COR-L47 (cell line): ENCODE measurements at regions not wholly inside any gene's neighbourhood (a gene's known extent, or its start where the extent isn't known, plus 50 kb on each side); places are given as distances from the start of the nearest gene placed in this dataset.

ENCODE experiments used
- DNase-seq: peaks from one replicate; lab custom pipeline; 2025; lab: John Stamatoyannopoulos, UW

DNA sequence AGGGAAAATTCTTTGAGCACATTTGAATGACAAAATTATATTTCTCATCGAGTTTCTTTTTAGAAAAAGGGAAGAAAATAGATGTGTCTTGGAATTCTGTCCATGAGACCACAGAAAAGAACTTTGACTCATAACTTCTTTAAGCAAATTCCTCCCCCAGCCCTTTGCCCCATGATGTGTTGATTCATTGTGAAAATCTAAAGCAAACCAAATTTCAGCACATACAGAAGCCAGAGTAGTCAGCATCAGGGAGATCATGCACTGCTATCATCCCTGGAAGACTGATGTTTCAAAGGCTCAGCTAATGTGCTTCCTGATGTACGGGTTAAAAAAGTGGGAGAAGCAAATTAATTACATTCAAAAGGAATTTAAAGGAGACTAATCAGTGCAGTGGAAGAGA, 159.7 kb downstream of the FAT3 start:
- DNase-seq, result no peak

- no peak for DNase-seq
Measured at GRCh38 chr11:92384802-92385201, 160.2 kb downstream of the FAT3 start.

DNA sequence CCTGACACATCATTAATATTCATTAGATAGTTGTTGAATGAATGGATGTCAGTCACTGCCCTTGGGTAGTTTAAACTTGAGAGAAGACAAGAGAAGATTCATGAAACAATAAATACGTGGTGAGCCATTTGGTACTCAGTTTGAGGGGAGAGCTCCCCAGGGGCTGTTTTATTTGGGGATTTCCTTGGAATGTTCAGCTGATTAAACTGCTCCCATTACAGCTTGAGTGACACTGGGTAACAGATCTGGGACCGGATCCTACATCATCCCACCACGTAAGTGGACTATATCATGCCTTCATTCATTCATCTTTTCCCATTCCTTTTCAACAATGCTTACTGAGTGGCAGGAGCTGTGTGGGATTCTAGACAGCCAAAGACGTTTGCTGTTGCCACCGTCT, 162.0 kb downstream of the FAT3 start:
- DNase-seq, result no peak

GRCh38 chr11:92387859-92388258, 163.2 kb downstream of the FAT3 start:
- no peak for DNase-seq

DNA sequence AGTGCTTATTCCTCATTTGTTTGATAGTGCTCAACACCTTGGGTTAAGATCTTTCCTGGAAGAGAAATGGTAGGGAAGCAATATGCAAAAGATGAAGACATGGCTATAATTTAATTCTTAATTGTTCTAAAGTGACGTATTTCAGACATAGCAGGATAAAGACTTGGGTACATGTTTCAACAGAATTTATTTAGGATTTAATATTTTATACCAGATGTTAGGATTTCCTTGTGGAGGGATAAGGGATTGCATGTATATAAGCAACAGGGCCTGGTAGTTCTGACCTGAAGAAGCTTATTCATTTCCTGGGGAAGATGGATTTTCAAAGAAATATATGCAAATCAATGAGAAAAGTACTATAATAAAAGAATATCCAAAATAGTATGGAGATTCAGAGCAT, 163.8 kb downstream of the FAT3 start:
- no peak for DNase-seq

DNA sequence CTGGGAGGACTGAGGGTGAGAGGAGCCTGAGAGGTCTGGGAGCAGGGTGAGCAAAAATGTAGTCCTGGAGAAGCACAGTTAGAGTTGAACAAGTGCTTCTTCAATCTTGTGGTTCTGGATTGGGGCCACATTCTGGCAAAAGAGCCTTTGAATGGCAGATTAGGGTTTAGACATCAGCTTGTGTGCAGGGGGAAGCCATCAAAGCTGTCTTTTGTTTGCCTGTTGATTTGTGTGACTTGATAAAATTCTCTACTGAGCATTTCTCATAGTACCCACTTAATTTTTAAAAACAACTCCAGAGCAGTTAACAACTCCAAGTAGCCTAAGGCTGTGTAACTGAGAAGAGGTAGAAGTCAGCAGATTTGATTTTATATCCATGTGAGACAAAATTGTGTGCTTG, 166.2 kb downstream of the FAT3 start:
- no peak for DNase-seq

GRCh38 chr11:92391364-92391763, 166.7 kb downstream of the FAT3 start:
- no peak for DNase-seq

DNA sequence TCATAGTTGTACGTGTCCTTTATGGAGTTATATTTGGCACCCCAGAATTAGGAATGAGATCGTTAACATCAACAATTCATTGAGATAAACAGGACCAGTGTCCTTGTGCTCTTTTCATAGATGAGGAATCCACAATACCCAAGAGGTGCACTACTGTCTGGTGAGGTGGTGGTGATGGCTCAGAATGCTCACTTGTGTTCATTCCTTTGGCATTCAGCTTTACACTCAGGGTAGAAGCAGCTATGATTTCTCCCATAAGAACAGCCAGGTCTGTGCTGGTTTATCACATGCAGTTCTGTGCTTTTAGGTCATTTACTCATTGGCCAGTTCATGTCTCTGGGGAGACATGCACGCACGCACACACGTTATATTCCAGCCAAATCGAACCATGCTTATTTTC, 167.2 kb downstream of the FAT3 start:
- no peak for DNase-seq

DNA sequence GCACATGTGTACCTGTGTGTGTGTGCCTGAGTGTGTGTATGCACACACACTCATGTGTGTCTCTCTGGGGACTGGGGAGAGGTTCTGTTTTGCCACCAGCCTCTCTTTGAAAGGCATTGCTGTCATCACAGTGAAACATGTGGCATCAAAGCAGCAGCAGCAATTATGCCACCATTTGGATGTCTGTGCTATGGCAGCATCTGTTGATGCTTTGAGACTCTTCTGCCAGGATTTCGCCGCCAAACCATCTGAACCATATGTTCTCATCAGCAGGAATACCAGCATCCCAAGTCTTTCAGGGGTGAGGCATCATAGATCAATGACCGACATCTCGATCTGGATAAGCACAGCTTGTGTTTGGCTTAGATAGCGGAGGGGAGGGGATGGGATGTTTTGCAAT, 168.6 kb downstream of the FAT3 start:
- DNase-seq, result no peak

- DNase-seq, result no peak
Measured at GRCh38 chr11:92396133-92396532, 171.5 kb downstream of the FAT3 start.

DNA sequence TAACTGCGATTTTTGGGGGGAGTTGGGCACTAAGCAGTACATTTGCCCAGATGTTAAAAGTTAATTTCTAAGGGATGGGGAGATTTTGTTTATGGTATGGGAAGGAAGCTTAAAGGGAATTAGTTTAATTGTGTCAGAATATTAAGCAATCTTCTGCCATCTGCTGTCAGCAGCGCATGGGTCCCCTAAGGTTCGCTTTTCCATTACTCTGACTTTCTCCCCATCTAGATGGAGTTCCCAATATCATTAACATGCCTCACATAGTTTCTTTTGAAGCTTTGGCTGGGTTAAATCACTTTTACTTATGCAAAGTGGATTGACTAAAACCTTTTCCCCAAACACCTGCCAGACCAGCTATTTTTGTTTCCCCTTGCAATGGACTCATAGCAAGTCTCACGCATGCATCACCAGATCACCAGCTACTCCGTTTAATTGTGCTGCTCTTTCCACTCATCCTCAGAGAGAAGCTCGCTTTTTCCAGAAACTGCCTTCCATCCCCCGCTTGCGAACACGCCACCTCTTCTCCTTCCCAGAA, 172.7 kb downstream of the FAT3 start:
- no peak for DNase-seq

DNA sequence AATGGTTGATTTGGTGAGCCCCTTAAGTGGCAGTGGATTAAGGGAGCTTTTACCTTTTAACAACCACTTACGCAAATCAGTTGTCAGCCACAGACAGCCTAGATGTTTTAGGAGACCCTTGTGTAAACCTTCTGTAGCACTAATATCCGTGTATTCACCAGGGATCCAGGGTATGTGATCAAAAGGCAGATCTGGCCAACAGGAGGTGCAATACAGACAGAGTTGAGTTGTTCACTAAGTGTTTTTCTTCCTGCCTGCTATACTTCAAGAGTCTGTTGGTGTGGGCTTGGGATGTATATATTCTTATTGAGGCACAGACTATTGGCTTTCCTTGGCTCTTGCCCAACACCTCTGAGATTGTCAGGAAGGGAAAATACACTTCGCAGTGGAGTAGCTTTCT, 175.1 kb downstream of the FAT3 start:
- DNase-seq, result no peak

- no peak for DNase-seq
Measured at GRCh38 chr11:92401520-92401919, 176.9 kb downstream of the FAT3 start.

DNA sequence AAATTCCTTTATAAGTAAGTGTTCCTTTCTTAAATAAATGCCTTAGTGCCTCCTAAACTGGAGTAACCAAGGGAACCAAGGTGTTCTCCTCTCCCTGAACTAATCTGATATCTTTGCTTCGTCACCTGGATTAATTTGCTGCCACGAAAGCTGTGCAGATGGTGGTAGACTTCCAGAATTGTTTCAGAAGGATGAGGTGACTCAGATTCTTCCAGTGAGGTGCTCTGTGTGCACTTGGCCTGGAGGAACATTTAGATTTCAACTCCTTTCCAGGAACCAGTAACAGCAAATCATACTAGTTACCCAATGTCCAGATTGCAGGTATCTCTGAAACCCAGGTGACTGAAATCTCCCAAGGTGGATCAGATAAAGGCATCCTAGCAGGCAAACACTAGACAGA, 181.9 kb downstream of the FAT3 start:
- no peak for DNase-seq

DNA sequence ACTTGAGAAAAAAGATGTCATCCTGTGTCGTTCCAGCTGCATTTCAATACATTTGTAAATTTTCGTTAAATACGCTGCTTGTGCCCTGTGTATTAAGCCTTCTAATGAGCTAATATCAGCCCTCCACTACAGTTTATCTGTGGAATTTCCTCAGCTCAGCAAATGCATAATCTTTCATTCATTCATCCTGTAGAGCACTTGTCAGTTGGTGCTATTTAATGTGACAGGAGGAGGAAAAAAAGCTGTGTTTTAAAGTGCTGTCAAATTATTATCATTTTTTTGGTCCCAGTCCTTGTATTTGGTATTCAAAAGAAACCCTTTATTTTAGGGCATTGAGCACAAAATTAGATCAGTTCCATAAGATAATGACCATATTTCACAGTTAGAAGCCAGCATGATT, 184.7 kb downstream of the FAT3 start:
- DNase-seq, result no peak

DNA sequence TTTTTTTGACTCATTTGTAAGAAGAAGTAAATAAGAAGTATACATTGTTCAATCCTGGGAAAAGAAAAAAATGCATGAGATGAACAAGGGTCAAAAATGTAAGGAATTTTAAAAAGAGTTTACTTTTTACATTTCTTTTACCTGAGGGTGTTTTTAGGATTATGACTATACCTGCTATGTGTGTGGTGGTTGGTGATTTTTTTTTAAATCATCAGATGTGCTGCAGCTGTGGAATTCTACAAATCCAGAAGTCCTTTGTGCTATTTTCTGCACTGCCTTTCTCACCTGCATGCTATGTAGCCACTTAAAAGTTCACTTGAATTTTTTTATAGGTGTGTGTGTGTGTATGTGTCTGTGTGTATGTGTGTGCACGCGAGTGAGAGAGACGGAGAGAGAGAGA, 185.3 kb downstream of the FAT3 start:
- DNase-seq, result no peak

DNA sequence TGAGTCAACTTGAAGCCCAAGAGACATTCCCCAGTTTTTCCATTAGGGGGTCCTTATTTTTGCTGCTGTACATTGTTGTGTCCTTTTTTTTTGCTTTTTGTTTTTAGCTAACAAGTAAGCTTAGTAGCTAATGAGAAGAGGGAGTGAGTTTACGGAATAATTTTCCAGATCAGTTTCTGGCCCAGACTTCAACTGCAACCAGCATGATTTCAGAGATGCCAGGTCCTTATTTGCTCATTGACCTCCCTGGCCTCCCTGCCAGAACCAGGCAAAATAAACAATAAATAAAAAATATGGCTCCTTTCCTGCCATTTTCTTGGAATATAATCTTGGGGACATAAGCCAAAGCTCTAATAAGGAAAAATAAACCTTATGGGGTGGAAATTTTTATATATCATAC, 185.9 kb downstream of the FAT3 start:
- no peak for DNase-seq

DNA sequence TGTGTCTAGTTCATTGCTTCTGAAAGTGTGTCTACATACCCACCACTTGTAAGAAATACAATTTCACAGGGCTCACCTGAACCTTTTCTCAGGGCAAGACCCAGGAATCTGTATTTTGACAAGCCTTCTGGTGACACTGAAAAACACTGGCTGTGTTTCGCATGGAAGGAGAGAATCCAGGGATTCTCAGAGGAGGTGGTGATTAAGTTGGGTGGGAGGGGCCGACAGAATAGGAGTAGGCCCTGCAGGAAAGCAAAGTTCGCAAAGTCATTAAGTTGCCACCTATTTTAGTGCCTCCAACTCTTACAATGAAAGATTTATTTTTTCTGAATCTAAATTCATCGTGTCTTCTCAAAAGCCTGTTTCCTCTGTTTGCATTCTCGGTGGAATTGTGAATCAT, 186.8 kb downstream of the FAT3 start:
- DNase-seq, result no peak

DNA sequence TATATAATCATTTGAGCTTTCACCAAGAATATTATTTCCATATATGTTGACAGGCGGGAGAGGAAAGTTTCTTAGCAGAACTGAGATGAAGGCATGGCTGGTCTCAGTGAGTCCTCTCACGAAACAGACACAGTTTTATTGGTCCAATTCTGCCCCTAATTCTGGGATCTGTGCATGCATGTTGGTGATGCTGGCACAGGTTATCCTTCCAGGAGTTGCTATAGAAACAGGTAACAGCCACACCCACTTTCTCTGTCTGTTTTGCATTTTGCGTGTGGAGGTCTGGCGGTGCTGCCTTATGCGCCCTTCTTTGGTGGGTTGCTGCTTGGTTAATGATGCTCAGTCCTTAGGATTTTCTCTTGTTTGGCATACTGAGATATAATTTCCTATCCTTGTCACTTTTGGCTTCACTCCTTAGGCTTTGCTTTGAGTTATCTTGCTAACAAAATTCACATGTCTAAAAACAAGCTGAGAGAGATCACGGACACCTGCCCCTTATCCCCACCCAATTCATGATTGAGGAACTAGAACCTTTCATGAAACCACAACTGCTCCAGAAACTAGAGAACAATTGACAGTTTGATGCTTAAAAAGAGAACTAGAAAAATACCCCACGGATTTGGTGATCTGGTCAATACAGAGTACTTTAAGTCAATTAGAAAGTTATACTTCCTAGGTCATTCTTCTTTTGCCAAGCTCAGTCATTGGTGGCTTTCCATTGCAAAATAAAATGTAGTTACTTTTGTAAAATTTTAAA, 189.3 kb downstream of the FAT3 start:
- no peak for DNase-seq

DNA sequence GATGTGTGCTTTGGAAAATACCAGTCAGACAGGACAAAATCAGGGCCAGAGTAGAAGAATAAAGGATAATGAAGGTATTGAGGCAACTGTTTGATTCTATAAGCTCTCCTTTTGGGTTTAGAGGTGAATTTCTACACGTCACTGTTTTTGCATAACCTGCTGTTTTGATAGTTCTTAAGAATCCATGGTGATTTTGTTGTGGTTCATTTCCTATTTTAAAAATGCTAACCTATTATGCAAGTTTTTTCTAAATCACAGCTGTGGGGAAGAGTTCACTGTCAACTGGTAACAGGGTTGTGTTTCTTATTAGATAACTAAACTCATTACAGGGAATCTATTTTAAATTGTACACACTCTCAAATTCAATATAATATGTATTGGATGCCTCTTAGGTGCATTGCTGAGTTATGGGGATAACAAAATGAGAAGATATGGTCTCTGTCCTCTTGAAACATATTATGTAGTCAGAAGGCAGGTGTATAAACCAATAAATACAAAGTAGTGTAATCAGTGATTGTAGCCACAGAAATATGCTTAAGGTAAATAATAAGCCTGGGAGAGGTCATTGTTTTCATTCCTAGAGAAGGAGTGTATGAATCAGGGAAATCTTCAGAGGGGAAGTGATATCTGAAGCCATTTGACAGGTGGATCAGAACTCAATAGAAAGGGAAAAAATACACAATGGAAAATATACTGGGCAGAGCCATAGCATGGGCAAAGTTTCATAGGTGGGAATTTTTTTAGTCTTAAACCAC, 192.5 kb downstream of the FAT3 start:
- no peak for DNase-seq

- DNase-seq, result no peak
Measured at GRCh38 chr11:92423115-92424034, 198.8 kb downstream of the FAT3 start.

DNA sequence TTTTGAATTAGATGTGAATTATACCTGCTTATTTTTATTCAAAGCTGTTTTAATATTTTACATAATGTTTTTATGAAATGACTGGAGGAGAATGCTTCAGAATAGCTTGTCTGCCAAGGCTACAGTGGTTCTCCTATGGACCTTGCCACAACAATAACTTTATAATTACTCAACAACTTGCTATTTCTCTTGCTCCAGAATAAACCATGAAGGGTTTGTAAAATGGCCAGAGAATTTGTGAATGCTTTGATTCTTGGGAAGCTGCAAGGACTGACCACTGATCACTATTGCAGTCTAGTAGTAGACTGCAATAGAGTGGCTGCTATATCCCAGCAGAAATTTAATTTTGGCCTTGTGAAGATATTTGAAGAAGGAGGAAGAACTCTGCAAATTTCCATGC, 199.7 kb downstream of the FAT3 start:
- DNase-seq, result no peak
